ENCODE measurements at regions not wholly inside any gene's neighbourhood (a gene's known extent, or its start where the extent isn't known, plus 50 kb on each side); places are given as distances from the start of the nearest gene placed in this dataset.

GRCh38 chr5:5675511-5675910, 253.0 kb downstream of the ICE1 start:
- TF ChIP-seq POLR2A (IDR thresholded peaks at IDR 0.05), result no peak
- TF ChIP-seq CTCF (IDR thresholded peaks at IDR 0.05), result no peak

All from adrenal gland (tissue), 5 donors.